Colonic mucosa (tissue), 4 donors: ENCODE measurements at regions not wholly inside any gene's neighbourhood (a gene's known extent, or its start where the extent isn't known, plus 50 kb on each side); places are given as distances from the start of the nearest gene placed in this dataset.

Source experiments
- DNase-seq: peaks from one replicate; pipeline ENCODE4 v3.0.0-alpha.2; 2020
- H3K27ac ChIP-seq: fragments of 200-600 bp; one replicate; pipeline ENCODE4 v1.8.0; 2021
- H3K27me3 ChIP-seq: fragments of 200-600 bp; one replicate; pipeline ENCODE4 v1.8.0; 2021
- H3K36me3 ChIP-seq: fragments of 200-600 bp; one replicate; pipeline ENCODE4 v1.8.0; 2021
- H3K4me1 ChIP-seq: fragments of 200-600 bp; one replicate; pipeline ENCODE4 v1.8.0; 2021; ENCODE audit warnings: mild to moderate bottlenecking
- H3K4me3 ChIP-seq: fragments of 200-600 bp; one replicate; pipeline ENCODE4 v1.8.0; 2021
- H3K9ac ChIP-seq, 2 donors: one replicate each; pipeline ENCODE4 v1.7.0; 2013; ENCODE audit warnings: control low read depth in 2 of 2, low read depth in 2 of 2, low read length in 2 of 2
- H3K9me3 ChIP-seq: fragments of 200-600 bp; one replicate; pipeline ENCODE4 v1.8.0; 2021
- intact Hi-C: fragments of 100-400 bp; cut with DNase I; formaldehyde crosslinking; loops from one replicate; pipeline ENCODE4 v1.14.1; 2022
- TF ChIP-seq, protein P1 (sequence below): fragments of 200-600 bp; IDR thresholded peaks from one replicate; pipeline ENCODE4 v1.8.0; 2022; ENCODE audit warnings: antibody characterized with exemption, mild to moderate bottlenecking
- donor health status: healthy.
- donor health status: DM: no; HTN: no; CAD: no.
- donor health status: DM: no; HTN: no; CAD: no.

DNA sequence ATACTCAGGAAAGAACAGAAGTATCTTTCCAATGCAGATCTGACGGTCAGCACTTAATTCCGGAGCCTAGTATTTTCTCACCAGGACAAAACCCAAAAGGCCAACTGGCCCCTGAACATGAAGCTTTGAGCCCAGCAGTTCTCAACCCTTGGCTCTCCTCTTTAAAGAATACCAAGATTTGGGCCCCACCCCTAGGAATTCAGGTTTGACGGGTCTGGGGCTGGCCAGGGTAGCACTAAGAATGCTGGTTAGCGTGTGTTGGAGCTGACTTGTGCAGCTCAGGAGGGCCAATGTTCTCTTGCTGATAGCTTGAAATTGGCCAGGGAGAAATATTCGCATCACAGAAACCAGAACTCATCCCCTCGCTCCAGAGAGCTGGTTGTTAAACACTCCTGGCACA lies 88.3 kb upstream of the PTCH1 start:
- DNase-seq = no peak
- no peak overlapping the region for H3K4me3 ChIP-seq
- intact Hi-C loops = no loop called here
- TF ChIP-seq, protein P1, sequence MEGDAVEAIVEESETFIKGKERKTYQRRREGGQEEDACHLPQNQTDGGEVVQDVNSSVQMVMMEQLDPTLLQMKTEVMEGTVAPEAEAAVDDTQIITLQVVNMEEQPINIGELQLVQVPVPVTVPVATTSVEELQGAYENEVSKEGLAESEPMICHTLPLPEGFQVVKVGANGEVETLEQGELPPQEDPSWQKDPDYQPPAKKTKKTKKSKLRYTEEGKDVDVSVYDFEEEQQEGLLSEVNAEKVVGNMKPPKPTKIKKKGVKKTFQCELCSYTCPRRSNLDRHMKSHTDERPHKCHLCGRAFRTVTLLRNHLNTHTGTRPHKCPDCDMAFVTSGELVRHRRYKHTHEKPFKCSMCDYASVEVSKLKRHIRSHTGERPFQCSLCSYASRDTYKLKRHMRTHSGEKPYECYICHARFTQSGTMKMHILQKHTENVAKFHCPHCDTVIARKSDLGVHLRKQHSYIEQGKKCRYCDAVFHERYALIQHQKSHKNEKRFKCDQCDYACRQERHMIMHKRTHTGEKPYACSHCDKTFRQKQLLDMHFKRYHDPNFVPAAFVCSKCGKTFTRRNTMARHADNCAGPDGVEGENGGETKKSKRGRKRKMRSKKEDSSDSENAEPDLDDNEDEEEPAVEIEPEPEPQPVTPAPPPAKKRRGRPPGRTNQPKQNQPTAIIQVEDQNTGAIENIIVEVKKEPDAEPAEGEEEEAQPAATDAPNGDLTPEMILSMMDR = no peak
- H3K27me3 ChIP-seq = no peaks in the 10 kb centered on the region
- no peaks in the 10 kb centered on the region for H3K9me3 ChIP-seq
- no peak overlapping the region for H3K9ac ChIP-seq
- no peaks in the 10 kb centered on the region for H3K4me1 ChIP-seq
- no peaks in the 10 kb centered on the region for H3K36me3 ChIP-seq
- no peak overlapping the region for H3K27ac ChIP-seq

DNA sequence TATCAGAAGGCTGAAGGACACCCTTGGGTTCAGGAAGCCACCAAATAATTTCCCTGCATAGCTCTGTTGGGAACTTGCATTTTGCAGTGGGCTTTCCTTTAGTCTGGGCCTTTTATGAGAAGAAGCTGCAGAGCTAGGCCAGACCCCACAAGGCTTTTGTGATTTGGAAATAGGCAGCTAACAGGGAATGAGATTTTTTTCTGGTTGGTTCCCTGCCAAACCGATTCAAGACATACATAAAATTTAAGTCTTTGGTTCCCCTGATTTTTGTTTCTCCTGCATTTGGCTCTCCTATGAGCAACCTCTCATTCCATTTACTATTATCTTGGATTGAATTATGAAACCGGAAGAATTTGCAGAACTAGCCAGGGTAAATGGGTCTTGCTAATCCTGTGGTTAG lies 81.5 kb upstream of the PTCH1 start:
- Histone ChIP-seq H3K36me3 (no peaks in the 10 kb centered on the region), H3K9ac (no peak overlapping the region), H3K9me3 (no peaks in the 10 kb centered on the region), H3K4me3 (no peak overlapping the region), H3K4me1 (no peaks in the 10 kb centered on the region), H3K27ac (no peak overlapping the region), H3K27me3 (no peaks in the 10 kb centered on the region)
- intact Hi-C loops = no loop called here
- DNase-seq = no peak
- TF ChIP-seq, protein P1 = no peak

DNA sequence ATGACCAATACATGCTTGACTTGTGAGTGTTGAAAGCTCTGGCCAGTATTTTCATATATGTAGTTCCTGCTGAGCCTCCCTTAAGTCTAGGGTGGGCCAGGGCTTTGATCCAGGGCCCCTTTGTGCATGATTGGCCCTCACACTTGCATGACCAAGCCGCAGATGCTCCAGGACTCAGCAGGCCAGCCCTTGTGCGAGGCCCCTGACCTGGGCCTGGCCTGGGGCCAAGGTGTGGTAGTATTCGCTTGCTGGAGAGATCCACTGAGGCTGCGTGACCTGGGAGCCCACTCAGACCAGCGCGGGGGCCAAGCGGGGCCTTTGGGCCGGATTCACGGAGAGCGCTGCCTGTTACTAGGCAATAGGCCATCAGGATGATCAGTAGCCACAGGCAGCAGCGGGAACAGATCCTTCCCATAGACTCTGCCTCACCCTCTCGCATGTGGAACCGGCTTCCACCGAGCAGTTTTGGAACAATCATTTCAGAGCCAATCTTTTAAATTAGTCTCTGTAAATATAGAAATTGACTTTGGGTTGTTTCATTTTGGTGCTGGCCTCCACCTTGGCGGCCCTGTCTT lies 79.0 kb upstream of the PTCH1 start:
- H3K9ac ChIP-seq = no peak overlapping the region
- H3K27ac ChIP-seq = no peak overlapping the region
- DNase-seq = no peak
- TF ChIP-seq, protein P1 = no peak
- H3K36me3 ChIP-seq = no peaks in the 10 kb centered on the region
- H3K4me3 ChIP-seq = no peak overlapping the region
- no peaks in the 10 kb centered on the region for H3K4me1 ChIP-seq
- intact Hi-C loops = no loop called here
- H3K27me3 ChIP-seq = no peaks in the 10 kb centered on the region
- H3K9me3 ChIP-seq = no peaks in the 10 kb centered on the region

GRCh38 chr9:95592931-95593330 lies 76.2 kb upstream of the PTCH1 start:
- no peak overlapping the region for H3K4me3 ChIP-seq
- no peaks in the 10 kb centered on the region for H3K36me3 ChIP-seq
- intact Hi-C loops = no loop called here
- H3K27me3 ChIP-seq = no peaks in the 10 kb centered on the region
- no peaks in the 10 kb centered on the region for H3K4me1 ChIP-seq
- H3K9me3 ChIP-seq = no peaks in the 10 kb centered on the region
- H3K9ac ChIP-seq = no peak overlapping the region
- TF ChIP-seq, protein P1 = no peak
- no peak overlapping the region for H3K27ac ChIP-seq
- DNase-seq = no peak

GRCh38 chr9:95588724-95589588 lies 72.2 kb upstream of the PTCH1 start:
- Histone ChIP-seq H3K4me3 (no peak overlapping the region), H3K4me1 (no peaks in the 10 kb centered on the region), H3K9ac (no peak overlapping the region), H3K27ac (no peak overlapping the region), H3K27me3 (no peaks in the 10 kb centered on the region), H3K9me3 (no peaks in the 10 kb centered on the region), H3K36me3 (no peaks in the 10 kb centered on the region)
- intact Hi-C loops = no loop called here
- TF ChIP-seq, protein P1 = no peak
- DNase-seq = no peak
